Endodermal cell (in vitro differentiated cells): ENCODE measurements at regions not wholly inside any gene's neighbourhood (a gene's known extent, or its start where the extent isn't known, plus 50 kb on each side); places are given as distances from the start of the nearest gene placed in this dataset.

Source experiments
- DNase-seq: peaks from one replicate; pipeline ENCODE4 v3.0.0-alpha.2; 2017
- H3K27ac ChIP-seq: 2 replicates; pipeline ENCODE4 v1.5.1; 2013; ENCODE audit warnings: mild to moderate bottlenecking, low read depth, low read length, moderate library complexity
- H3K27me3 ChIP-seq: 2 replicates; pipeline ENCODE4 v1.6.1; 2013; ENCODE audit warnings: mild to moderate bottlenecking, low read length, moderate library complexity; ENCODE audit not compliant: insufficient read depth, control insufficient read depth, poor library complexity, severe bottlenecking
- H3K36me3 ChIP-seq: 2 replicates; pipeline ENCODE4 v1.7.0; 2013; ENCODE audit warnings: mild to moderate bottlenecking, low read length, moderate library complexity; ENCODE audit not compliant: control insufficient read depth, insufficient read depth
- H3K4me1 ChIP-seq: one replicate; pipeline ENCODE4 v1.7.0; 2013; ENCODE audit warnings: low read length; ENCODE audit not compliant: control insufficient read depth, insufficient read depth
- H3K4me3 ChIP-seq: 2 replicates; pipeline ENCODE4 v1.5.1; 2013; ENCODE audit warnings: mild to moderate bottlenecking, low read length, moderate library complexity
- H3K9ac ChIP-seq: 2 replicates; pipeline ENCODE4 v1.6.1; 2013; ENCODE audit warnings: mild to moderate bottlenecking, low read length, moderate library complexity; ENCODE audit not compliant: poor library complexity, severe bottlenecking; ENCODE audit errors: extremely low read depth
- H3K9me3 ChIP-seq: 2 replicates; pipeline ENCODE4 v1.6.1; 2013; ENCODE audit warnings: mild to moderate bottlenecking, low read length, moderate library complexity; ENCODE audit not compliant: control insufficient read depth
- H3K27ac Mint-ChIP-seq: 2 replicates; pipeline ENCODE4 v1.8.0; 2020; ENCODE audit warnings: mixed read lengths
- H3K27me3 Mint-ChIP-seq: 2 replicates; pipeline ENCODE4 v1.8.0; 2021; ENCODE audit warnings: mild to moderate bottlenecking, mixed read lengths; ENCODE audit not compliant: insufficient read depth
- H3K36me3 Mint-ChIP-seq: 2 replicates; pipeline ENCODE4 v1.8.0; 2020; ENCODE audit warnings: low read depth, mixed read lengths
- H3K4me1 Mint-ChIP-seq: 2 replicates; pipeline ENCODE4 v1.8.0; 2020; ENCODE audit warnings: mixed read lengths
- H3K4me3 Mint-ChIP-seq: 2 replicates; pipeline ENCODE4 v1.8.0; 2020; ENCODE audit warnings: mild to moderate bottlenecking, moderate library complexity, mixed read lengths
- H3K9me3 Mint-ChIP-seq: 2 replicates; pipeline ENCODE4 v1.8.0; 2020; ENCODE audit warnings: mild to moderate bottlenecking, mixed read lengths
- WGBS, 2 experiments: methylation state at CpG; one replicate each; pipeline versions ENCODE4 v1.1.5 to v1.1.7; 2013; ENCODE audit warnings: missing lambda C conversion rate in 2 of 2, mixed read lengths in 1 of 2; ENCODE audit not compliant: insufficient coverage in 1 of 2, insufficient read length in 1 of 2; 5-methylcytosine and 5-hydroxymethylcytosine counted together
- TF ChIP-seq, protein P1 (sequence below): fragments of 200-600 bp; sonication (generic); conservative IDR thresholded peaks from 2 replicates; pipeline ENCODE4 v1.5.0; 2021; ENCODE audit warnings: antibody characterized with exemption, mild to moderate bottlenecking

GRCh38 chr4:114335339-114335738 is 263.3 kb upstream of the UGT8 start:
- no peak overlapping the region for H3K27ac Mint-ChIP-seq
- no peak overlapping the region for H3K4me3 Mint-ChIP-seq
- TF ChIP-seq, protein P1, sequence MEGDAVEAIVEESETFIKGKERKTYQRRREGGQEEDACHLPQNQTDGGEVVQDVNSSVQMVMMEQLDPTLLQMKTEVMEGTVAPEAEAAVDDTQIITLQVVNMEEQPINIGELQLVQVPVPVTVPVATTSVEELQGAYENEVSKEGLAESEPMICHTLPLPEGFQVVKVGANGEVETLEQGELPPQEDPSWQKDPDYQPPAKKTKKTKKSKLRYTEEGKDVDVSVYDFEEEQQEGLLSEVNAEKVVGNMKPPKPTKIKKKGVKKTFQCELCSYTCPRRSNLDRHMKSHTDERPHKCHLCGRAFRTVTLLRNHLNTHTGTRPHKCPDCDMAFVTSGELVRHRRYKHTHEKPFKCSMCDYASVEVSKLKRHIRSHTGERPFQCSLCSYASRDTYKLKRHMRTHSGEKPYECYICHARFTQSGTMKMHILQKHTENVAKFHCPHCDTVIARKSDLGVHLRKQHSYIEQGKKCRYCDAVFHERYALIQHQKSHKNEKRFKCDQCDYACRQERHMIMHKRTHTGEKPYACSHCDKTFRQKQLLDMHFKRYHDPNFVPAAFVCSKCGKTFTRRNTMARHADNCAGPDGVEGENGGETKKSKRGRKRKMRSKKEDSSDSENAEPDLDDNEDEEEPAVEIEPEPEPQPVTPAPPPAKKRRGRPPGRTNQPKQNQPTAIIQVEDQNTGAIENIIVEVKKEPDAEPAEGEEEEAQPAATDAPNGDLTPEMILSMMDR, result no peak
- no peaks in the 10 kb centered on the region for H3K36me3 Mint-ChIP-seq
- no peak overlapping the region for H3K9ac ChIP-seq
- no peaks in the 10 kb centered on the region for H3K4me1 ChIP-seq
- H3K27me3 Mint-ChIP-seq, result no peaks in the 10 kb centered on the region
- no peak for DNase-seq
- no peaks in the 10 kb centered on the region for H3K27me3 ChIP-seq
- no peaks in the 10 kb centered on the region for H3K36me3 ChIP-seq
- H3K4me3 ChIP-seq, result no peak overlapping the region
- H3K9me3 Mint-ChIP-seq, result peaks cover 8% of the 10 kb centered on the region
- no peak overlapping the region for H3K27ac ChIP-seq
- peaks cover 10% of the 10 kb centered on the region for H3K9me3 ChIP-seq
- H3K4me1 Mint-ChIP-seq, result no peaks in the 10 kb centered on the region

GRCh38 chr4:114343015-114343414 is 255.6 kb upstream of the UGT8 start:
- Mint-ChIP-seq H3K27me3 (no peaks in the 10 kb centered on the region), H3K4me1 (peaks cover 12% of the 10 kb centered on the region), H3K36me3 (no peaks in the 10 kb centered on the region), H3K4me3 (no peak overlapping the region), H3K9me3 (peaks cover 3% of the 10 kb centered on the region), H3K27ac (no peak overlapping the region)
- Histone ChIP-seq H3K4me3 (no peak overlapping the region), H3K9ac (no peak overlapping the region), H3K27ac (no peak overlapping the region), H3K4me1 (peaks cover 7% of the 10 kb centered on the region), H3K9me3 (peaks cover 10% of the 10 kb centered on the region), H3K36me3 (no peaks in the 10 kb centered on the region), H3K27me3 (no peaks in the 10 kb centered on the region)
- no peak for DNase-seq
- TF ChIP-seq, protein P1, result no peak

GRCh38 chr4:114349543-114350175 is 248.9 kb upstream of the UGT8 start:
- no peak overlapping the region for H3K27ac ChIP-seq
- Mint-ChIP-seq H3K27ac (no peak overlapping the region), H3K4me3 (no peak overlapping the region), H3K4me1 (peaks cover 7% of the 10 kb centered on the region), H3K9me3 (peaks cover 13% of the 10 kb centered on the region), H3K36me3 (no peaks in the 10 kb centered on the region), H3K27me3 (no peaks in the 10 kb centered on the region)
- DNase-seq, result no peak
- no peaks in the 10 kb centered on the region for H3K4me1 ChIP-seq
- peaks cover 8% of the 10 kb centered on the region for H3K9me3 ChIP-seq
- H3K4me3 ChIP-seq, result no peak overlapping the region
- no peaks in the 10 kb centered on the region for H3K36me3 ChIP-seq
- 93 to 100% methylated on average over 1 of the region's 2 CpGs for WGBS, 2 experiments
- TF ChIP-seq, protein P1, result no peak
- H3K27me3 ChIP-seq, result no peaks in the 10 kb centered on the region
- no peak overlapping the region for H3K9ac ChIP-seq
